GM19025 (cell line): ENCODE measurements at regions not wholly inside any gene's neighbourhood (a gene's known extent, or its start where the extent isn't known, plus 50 kb on each side); places are given as distances from the start of the nearest gene placed in this dataset.
"Not testable (repeated sequence)": the region's sequence is repeated elsewhere in the genome, so short reads cannot be mapped to it uniquely, and the experiment has no call there.

Experiments used
- ATAC-seq: cut with Tn5 transposase; IDR thresholded peaks from one replicate; pipeline ENCODE4 v1.9.1; 2021; ENCODE audit warnings: mild to moderate bottlenecking, low read depth, moderate library complexity; ENCODE audit not compliant: unreplicated experiment

- no peak for ATAC-seq
Observed at GRCh38 chrY:9619541-9619940, 91.9 kb downstream of the TSPY10 start.

- ATAC-seq: no peak
Observed at GRCh38 chrY:9623196-9623595, 95.5 kb downstream of the TSPY10 start.

GRCh38 chrY:9640595-9641132 lies 113.0 kb downstream of the TSPY10 start:
- ATAC-seq: not testable (repeated sequence)

- ATAC-seq: not testable (repeated sequence)
Observed at GRCh38 chrY:9666204-9666603, 138.5 kb downstream of the TSPY10 start.

- ATAC-seq: not testable (repeated sequence)
Observed at GRCh38 chrY:9692481-9692880, 164.8 kb downstream of the TSPY10 start.

GRCh38 chrY:9716932-9717331 lies 189.3 kb downstream of the TSPY10 start:
- ATAC-seq: not testable (repeated sequence)

- not testable (repeated sequence) for ATAC-seq
Observed at GRCh38 chrY:9718803-9719202, 191.1 kb downstream of the TSPY10 start.

- ATAC-seq: not testable (repeated sequence)
Observed at GRCh38 chrY:9719616-9720015, 191.9 kb downstream of the TSPY10 start.

- ATAC-seq: not testable (repeated sequence)
Observed at GRCh38 chrY:9737626-9738025, 209.9 kb downstream of the TSPY10 start.

GRCh38 chrY:9755975-9756374 lies 228.3 kb downstream of the TSPY10 start:
- not testable (repeated sequence) for ATAC-seq

- ATAC-seq: not testable (repeated sequence)
Observed at GRCh38 chrY:9757488-9757887, 229.8 kb downstream of the TSPY10 start.

- ATAC-seq: not testable (repeated sequence)
Observed at GRCh38 chrY:9762443-9762842, 234.8 kb downstream of the TSPY10 start.

- peak; percentile 87 for ATAC-seq
Observed at GRCh38 chrY:9769312-9769711, 241.6 kb downstream of the TSPY10 start.

GRCh38 chrY:9771086-9771485 lies 243.4 kb downstream of the TSPY10 start:
- ATAC-seq: not testable (repeated sequence)

- not testable (repeated sequence) for ATAC-seq
Observed at GRCh38 chrY:9772120-9772519, 244.4 kb downstream of the TSPY10 start.

- peak; percentile 84 for ATAC-seq
Observed at GRCh38 chrY:9774765-9775164, 247.1 kb downstream of the TSPY10 start.

- not testable (repeated sequence) for ATAC-seq
Observed at GRCh38 chrY:9775657-9776056, 248.0 kb downstream of the TSPY10 start.

- not testable (repeated sequence) for ATAC-seq
Observed at GRCh38 chrY:9781548-9781947, 253.9 kb downstream of the TSPY10 start.

- not testable (repeated sequence) for ATAC-seq
Observed at GRCh38 chrY:9797881-9798280, 270.2 kb downstream of the TSPY10 start.

- ATAC-seq: no peak
Observed at GRCh38 chrY:9805235-9805634, 277.6 kb downstream of the TSPY10 start.
